HG02870 (cell line): ENCODE measurements at regions not wholly inside any gene's neighbourhood (a gene's known extent, or its start where the extent isn't known, plus 50 kb on each side); places are given as distances from the start of the nearest gene placed in this dataset.

Source experiments
- ATAC-seq: cut with Tn5 transposase; IDR thresholded peaks from one replicate; pipeline ENCODE4 v1.9.1; 2021; ENCODE audit warnings: mild to moderate bottlenecking, moderate library complexity; ENCODE audit not compliant: unreplicated experiment

DNA sequence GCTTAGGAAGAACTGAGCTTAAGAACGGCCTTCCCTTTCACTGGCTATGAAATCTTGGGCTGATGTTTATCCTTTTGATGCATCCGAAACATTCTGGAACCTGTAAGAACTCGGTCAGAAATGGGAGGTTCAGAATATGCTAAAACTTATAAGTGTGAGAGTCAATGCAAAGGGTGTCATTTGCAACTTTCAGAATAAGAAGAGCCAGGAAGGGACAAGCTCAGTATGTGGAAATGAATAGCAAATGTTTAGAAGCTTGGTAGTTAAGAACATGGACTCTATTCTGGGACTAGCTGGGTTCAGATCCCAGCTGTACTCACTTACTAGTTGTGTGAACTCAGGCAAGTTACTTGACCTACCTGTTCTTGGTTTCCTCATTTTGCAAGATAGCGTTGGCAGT lies 234.1 kb downstream of the OMA1 start:
- ATAC-seq, result no peak

DNA sequence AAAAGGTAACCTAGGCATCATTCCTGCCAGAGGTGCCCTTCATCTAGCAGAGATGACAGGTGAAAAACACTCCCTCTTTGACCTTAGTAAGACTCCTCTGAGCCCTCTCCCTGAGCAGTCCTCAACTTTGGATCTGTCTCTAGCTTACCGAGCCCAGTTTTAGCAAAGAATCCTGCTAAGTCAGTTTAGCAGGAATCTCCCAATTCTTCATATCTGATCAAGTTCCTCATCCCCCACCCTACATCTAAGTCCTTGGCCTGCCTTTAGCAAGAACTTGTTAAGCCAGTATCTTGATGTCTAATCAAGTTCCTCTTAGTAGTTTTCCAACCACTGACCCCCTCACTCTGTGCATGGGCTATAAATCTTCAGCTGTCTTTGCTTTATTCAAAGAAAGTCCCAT lies 235.6 kb downstream of the OMA1 start:
- ATAC-seq, result no peak

DNA sequence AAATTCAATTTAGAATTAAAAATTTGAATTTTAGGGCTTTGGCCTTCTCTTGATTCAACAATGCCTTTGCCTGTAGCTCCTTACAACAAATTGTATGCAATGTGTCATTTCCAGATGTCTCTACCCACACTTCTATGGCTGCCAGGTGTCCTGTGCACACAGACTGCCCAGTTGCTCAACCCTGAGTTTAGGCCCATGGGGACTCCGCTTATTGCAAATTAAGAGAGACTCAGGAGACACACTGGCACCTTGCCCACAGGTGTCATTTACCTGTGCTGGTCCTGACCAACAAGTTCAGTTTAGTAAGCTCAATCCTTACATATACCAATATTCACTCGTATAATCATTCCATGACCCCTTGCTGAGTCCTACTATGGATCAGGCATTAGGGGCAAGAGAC lies 236.1 kb downstream of the OMA1 start:
- ATAC-seq, result no peak

DNA sequence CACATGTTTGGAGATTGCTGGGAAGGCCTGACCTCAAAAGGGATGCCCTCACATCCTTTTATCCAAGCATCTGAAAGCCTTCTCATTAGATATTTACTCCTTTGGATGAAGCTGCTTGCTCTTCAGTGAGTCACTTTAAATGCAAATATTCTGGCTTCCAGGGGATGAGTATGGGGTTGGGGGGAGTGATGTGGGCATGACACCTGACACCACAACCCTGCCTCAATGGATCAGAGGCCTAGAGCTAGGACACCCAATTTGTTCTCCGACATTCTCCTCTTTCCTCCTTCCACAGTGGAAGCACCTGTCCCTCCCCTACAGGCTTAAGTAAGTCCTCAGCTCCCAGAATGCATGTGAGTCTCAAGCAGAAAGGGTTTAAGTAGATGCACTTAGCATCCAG lies 238.3 kb downstream of the OMA1 start:
- no peak for ATAC-seq

DNA sequence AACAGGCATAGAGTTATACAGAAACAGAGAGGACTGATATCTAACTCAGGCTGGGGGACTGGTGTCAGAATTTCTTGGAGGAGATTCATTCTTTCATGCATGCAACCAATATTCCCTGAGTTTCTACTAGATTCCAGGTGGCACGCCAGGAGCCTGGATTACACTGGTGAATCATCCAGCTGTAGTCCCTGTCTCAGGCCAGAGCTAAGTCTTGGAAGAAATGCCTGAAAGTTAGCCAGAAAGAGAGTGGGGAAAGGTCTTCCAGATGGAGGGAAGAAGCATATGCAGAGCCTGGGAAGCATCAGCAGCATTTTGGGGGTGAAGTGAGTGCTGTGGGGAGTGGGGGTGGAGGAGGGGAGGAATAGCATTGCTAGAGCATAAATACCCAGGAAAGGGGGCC lies 239.1 kb downstream of the OMA1 start:
- ATAC-seq, result no peak

DNA sequence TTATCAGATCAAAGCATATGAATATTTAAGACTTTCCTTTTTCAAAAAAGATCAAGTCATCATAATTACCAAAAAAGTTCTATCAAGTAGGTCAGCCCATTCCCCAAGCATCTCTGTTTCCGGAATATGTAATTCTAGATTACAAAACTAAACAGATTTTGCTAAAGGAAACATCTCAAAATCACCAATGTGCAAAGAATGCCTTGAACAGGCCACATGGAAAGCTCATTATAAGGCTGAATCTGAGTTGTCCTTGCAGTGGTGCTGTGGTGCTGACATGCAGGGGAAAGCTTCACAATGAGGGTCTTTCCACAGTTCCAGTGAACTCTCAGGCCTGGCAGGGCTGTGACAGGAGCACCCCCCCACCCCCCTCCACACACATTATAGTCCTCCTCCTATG lies 240.9 kb downstream of the OMA1 start:
- no peak for ATAC-seq

DNA sequence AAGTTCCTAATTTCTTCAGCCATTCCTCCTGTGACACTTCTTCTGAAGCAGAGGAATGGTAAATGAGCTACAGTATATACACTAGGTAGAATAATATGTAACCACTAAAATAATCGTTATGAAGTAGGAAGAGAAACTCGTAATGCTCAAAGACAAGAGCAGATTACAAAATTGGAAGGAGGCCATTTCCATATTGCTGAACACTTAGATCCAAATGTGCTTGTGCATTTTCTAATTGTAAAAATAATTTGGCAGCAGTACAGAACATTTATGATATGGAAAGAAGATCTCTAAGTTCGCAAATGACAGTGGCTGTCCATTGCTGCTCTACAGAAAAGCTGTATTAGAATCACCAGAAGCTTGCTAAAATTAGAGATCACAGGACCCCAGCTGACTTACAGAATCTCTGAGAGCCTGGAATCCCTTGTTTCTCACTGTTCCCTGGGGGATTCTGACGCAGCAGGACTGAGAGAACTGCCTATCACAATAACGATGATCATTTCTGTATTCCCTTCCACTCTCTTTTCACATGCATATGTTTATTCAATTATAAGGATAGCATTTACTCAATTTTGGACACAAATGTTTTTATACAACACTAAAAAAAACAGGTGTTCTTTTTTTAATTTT lies 242.1 kb downstream of the OMA1 start:
- no peak for ATAC-seq

DNA sequence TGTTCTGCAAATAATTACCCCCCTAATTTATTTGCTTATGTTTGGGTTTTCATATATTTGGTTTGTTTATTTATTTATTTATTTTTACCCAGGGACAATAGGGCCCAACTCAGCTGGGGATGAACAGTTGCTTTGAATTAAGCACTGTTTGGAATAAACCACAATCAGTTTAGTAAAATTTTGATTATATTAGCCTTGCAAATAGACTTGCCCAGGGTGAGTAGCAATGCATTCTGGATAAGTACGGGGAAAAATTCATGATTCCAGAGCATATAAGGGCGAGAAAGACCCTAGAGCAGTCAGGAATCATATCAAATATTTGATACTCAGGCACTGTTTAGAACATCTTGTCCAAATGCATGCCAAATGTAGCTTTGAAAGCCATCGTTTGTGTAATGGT lies 242.7 kb downstream of the OMA1 start:
- no peak for ATAC-seq

DNA sequence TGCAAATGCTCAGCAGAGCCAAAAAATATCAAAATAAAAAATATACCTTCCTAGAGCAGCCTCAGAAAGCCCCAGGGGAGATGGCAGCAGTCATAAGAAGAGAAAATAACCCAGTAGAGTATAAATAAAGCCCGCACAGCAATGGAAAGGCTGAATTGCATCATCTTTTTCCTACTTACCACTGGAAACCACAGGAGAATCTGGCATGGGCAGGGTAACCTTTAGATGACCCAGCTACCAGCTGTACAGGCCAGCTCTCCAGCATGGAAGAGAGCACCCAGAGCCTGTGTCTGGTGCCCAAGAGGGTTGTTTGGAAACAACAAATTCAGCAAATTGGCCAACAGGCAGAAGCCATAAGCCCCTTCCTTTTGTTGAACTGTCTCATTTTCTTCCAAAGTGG lies 253.1 kb downstream of the OMA1 start:
- no peak for ATAC-seq

DNA sequence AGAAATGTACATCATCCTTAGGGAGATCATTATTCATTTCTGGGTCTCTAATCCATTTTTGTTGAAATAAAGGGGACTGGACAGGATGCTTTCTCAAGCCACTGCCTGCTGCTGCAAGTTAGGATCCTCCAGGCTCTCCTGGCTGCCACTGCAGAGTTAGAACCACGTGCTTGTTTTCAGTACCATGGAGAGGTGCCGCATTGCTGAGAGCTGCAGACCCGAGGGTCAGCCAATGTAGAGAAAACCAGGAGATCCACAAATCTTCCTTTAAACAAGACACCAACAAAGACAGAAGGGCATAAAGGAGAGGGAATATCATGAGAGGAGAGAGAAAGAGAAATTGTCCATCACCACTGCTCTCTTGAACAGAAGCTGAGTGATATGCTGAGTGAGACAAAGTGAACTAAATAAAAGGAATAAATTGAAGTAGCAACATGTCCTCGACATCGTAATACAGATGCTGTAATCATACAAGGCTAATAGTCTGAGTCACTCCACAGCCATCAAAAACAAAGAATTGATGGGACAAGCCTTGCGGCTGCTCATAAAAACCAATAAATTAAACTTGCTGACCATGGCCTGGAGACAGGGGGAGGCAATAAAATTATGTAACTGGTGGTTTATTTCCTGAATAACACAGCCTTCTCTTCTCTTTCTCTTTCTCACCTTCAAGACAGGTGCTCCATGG lies 255.7 kb downstream of the OMA1 start:
- no peak for ATAC-seq

DNA sequence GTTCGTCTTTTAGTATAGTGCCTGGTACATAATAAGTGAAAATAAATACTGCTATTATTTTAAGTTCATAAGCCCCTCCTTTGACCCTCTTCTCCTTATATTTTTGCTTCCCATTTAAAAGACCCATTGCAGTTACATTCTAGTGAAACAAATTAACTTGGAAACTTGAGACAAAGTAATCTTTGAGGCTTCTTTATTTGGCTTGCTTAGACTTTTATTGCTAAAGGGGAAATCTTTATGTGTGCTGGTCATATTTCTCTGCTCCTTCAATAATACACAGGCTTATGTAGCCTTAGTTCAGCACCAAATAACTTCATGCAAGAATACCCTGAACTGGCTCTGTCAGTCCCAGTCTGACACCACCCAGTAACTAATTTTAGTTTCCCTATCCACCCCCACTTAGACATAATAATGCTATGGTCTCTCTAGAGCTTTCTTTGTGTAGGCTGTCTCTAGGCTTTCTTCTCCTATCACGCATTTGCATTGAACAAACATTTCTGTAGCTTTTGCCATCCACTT lies 257.8 kb downstream of the OMA1 start:
- ATAC-seq, result no peak

DNA sequence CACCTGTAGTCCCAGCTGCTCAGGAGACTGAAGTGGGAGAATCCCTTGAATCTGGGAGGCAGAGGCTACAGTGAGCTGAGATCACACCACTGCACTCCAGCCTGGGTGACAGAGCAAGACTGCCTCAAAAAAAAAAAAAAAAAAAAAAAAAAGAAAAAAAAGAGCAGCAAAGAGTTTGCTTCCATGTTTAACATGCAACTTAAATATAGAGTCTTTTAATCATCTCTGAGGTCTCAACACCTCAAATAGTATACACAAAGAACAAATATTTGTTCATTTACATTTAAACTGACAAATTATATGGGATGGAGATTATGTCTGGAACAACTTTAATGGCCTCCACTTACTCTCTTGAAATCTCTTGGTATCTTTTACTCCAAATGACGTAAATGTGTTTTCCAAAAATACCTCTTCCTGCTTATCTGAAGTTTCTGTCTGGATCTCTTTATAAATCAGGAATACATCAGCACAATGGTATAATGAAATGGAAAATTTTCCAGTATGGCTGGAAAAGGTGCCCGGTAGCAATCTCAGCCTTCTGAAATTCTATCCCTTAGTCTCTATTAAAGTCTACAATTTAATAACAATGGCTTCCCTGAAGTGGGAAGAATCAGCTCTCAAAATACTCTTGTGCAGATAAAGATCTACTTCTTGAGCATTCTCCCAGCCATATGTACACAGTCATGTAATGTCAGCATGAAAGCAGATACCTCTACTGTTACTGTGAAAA lies 258.5 kb downstream of the OMA1 start:
- ATAC-seq, result no peak

DNA sequence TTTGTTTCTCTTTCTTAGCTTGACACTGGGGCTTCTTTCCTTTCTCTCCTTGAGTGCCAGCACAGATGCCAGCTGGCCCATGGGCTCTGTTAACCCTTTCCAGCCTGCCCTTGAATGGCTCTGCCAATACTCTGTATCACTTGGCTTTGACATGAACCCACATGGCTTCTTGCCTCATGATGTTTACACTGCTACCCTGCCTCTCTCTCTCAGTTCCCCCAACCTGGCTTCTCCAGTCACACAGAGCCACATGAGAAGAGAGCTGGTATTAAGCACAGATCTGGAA lies 262.4 kb downstream of the OMA1 start:
- ATAC-seq, result no peak

DNA sequence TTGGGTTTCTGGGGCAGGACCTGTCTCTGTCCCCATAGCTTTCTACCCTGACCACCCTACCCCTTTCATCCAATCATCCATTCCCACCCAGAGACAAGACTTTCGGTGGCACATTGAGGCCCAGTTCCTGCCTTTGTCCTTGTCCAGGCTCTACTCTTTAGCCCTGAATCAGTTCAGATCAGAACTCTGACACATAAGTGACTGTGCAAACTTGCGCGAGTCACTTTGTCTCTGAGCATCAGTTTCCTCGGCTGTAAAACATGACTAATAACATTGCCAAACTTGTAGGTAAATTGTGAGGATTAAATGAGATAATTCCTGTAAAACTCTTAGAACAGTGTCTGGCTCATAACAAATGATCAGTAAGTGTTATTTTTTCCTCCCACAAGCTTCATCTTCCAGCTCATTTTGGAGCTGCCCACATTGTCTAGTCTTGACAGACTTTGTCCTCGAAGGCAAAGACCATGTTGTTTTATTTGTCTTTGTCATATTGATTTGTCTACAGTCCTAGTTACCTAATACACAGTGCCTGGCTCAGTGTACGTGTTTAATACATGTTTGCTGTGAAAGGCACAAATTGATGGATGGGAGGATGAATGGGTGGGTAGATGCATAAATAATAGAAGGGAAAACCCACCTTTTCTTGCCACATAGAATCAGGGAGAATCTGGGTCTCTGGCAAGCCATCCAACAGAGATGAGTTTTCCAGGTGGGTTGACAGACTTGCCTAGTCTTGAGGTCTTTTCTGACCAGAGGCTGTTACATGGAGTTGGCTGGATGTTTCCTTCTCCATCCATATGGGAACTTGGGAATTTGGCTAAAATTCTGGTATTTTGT lies 262.9 kb downstream of the OMA1 start:
- no peak for ATAC-seq

DNA sequence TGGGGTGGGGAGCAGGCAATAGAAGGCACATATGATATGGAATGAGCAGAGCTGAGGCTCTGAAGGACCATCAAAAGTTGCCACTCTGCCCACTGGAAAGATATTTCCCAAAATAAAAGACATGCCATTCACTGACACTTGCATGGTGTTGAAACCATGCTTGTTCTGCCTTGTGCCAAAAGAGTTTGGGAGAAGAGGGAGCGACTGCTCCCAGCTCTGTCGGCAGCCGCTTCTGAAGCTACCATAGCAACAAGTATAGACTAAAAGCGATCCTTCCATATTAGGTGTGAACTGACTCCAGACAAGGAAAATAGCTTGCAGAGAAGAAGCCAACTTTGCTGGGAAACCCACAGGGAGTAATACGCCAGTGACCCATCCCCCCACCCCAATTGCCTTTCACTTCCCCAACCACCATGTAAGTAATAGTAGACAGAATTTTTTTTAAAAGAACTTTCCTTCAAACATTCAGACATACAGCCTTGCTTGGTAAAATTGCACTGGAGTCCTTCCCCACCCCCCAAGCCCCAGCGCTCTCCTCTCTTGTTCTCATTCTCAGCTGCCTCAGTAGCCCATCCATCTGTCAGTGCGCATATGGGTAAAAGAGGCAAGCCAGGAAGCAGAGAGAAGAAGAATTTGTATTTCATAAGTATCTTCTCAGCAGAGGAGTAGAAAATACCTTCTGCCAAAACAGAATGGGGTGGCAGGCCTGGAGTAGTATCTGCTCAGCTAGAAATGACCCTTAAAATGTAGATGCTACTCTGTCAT lies 263.7 kb downstream of the OMA1 start:
- ATAC-seq, result no peak

DNA sequence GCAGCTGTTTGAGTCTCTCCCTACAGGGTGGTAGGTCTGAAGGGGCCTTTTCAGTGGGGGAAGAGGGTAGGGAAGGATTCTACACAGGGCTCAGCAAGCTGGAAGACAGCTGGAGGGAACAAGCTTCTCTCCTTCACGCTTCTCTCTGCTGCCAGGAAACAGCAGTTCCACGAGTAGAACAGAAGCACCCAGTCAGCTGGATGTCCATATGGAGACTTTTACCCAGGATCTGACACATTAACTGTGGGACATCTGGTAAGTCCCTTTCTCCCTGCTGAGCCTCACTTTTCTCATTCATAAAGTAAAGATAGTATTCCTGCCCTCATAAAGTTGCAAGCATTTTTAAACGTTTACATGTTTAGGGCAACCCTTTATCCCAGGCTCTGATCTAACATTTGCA lies 280.3 kb downstream of the OMA1 start:
- ATAC-seq, result no peak

DNA sequence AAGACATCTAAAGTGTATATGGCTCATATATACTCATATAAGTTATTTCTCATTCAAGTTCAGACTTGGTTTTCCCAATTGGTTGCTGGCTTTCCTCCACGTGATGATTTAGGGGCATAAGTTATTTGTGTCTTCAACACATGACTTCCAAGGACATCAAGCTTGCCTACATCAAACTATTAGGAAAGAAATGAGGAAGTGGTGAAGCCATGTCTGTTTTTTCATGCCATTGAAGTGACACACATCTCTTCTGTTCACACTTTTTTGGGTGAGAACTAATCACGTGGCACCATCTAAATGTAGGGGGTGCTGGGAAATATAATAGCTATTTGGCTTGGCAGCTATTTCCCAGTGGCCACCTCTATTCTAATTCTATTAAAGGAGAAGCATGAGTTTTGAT lies 282.1 kb downstream of the OMA1 start:
- no peak for ATAC-seq

DNA sequence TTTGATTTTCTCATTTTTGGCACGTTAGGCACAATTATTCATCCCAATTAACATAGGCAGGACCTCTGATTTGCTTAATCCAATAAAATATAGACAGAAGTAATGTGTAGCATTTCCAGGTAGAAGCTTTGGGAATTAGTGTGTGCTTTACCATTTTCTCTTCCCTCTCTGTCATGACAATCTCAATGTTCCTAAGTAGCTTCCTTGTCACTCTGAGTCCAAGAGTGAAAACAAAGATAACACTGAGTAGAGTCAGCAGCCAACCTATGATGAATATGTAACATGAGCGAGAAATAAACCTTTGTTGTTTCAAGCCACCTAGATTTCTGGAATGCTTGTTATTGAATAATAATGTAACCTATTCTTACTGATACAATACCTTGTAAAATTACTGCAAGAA lies 283.8 kb downstream of the OMA1 start:
- no peak for ATAC-seq

DNA sequence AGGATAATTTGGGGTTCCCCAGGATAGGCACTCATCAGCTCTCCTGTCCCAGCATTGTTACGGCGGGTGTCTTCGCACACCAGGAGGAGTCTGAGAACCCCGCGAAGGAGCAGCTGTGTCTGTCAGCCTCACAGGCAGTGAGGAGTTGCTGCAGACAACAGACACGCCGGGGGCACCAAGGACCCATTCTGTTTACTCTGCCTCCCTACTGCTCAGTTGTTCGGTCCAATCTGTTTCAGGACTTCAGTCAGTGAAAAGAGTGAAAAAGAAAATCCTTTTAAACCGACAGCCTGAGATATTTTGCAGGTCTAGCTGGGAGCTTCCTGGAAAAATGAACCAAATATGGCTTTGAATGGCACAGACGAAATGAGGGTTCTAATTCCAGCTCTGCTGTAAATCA lies 288.4 kb downstream of the OMA1 start:
- ATAC-seq, result no peak

DNA sequence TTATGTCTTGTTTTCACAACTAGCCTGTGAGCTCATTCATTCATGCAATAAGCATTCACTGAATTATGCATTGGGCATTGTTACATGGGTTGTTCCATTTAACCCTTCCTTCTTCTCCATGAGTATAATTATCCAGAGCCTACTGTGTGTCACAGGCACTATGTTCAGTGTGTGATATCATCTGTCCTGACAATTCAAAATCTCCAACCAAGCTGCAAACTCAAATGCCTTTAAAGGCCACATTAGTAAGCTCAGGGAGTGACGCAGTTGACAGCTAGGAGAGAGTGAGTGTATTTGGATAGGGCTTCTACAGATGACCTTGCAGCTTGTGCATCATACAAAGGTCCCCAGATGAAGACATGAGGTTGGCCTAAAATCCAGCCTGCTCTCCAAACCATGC lies 289.5 kb downstream of the OMA1 start:
- ATAC-seq, result no peak

DNA sequence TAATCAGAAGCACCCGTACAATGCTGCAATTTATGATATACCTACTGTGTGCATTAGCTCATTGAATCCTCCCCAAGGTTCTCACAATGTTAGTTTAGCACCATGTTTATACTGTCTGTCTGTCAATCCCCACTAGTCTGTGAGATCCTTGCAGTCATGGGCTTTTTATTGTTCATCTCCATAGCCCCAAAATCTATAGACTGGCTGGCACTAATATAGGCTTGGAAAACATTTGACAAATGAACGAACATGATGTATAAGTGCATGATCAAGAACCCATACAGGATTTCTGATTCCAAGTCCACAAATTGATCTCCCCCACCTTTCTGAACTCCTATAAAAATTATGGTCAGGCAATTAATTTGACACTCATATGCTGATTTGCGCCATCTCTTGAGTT lies 290.0 kb downstream of the OMA1 start:
- ATAC-seq, result no peak
